ENCODE measurements at regions not wholly inside any gene's neighbourhood (a gene's known extent, or its start where the extent isn't known, plus 50 kb on each side); places are given as distances from the start of the nearest gene placed in this dataset.
A peak's percentile ranks its signal among the peaks of the same experiment; 100 is the strongest.

- Mint-ChIP-seq H3K9me3 (ENCODE audit: low read depth) (peaks cover 10% of the 10 kb centered on the region), H3K27ac (ENCODE audit: unreplicated experiment) (no peak overlapping the region), H3K27me3 (ENCODE audit: low read depth) (no peaks in the 10 kb centered on the region), H3K4me1 (ENCODE audit: low read depth) (peaks cover 8% of the 10 kb centered on the region), H3K4me3 (ENCODE audit: unreplicated experiment) (no peak overlapping the region), H3K36me3 (ENCODE audit: low read depth) (no peaks in the 10 kb centered on the region)
- no peak for DNase-seq (ENCODE audit: low spot score)
- TF ChIP-seq, protein P1, sequence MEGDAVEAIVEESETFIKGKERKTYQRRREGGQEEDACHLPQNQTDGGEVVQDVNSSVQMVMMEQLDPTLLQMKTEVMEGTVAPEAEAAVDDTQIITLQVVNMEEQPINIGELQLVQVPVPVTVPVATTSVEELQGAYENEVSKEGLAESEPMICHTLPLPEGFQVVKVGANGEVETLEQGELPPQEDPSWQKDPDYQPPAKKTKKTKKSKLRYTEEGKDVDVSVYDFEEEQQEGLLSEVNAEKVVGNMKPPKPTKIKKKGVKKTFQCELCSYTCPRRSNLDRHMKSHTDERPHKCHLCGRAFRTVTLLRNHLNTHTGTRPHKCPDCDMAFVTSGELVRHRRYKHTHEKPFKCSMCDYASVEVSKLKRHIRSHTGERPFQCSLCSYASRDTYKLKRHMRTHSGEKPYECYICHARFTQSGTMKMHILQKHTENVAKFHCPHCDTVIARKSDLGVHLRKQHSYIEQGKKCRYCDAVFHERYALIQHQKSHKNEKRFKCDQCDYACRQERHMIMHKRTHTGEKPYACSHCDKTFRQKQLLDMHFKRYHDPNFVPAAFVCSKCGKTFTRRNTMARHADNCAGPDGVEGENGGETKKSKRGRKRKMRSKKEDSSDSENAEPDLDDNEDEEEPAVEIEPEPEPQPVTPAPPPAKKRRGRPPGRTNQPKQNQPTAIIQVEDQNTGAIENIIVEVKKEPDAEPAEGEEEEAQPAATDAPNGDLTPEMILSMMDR (IDR thresholded peaks at IDR 0.05), result no peak
Observed at GRCh38 chr5:175252234-175252805, 191.7 kb downstream of the DRD1 start.

- Mint-ChIP-seq H3K4me1 (ENCODE audit: low read depth) (peaks cover 22% of the 10 kb centered on the region), H3K36me3 (ENCODE audit: low read depth) (no peaks in the 10 kb centered on the region), H3K4me3 (ENCODE audit: unreplicated experiment) (no peak overlapping the region), H3K9me3 (ENCODE audit: low read depth) (peaks cover 18% of the 10 kb centered on the region), H3K27me3 (ENCODE audit: low read depth) (no peaks in the 10 kb centered on the region), H3K27ac (ENCODE audit: unreplicated experiment) (no peak overlapping the region)
- TF ChIP-seq, protein P1 (IDR thresholded peaks at IDR 0.05), result no peak
- DNase-seq (ENCODE audit: low spot score), result no peak
Observed at GRCh38 chr5:175250426-175250825, 193.6 kb downstream of the DRD1 start.

GRCh38 chr5:175248416-175248905 is 195.5 kb downstream of the DRD1 start:
- no peak overlapping the region for H3K4me3 Mint-ChIP-seq (ENCODE audit: unreplicated experiment)
- H3K4me1 Mint-ChIP-seq (ENCODE audit: low read depth), result peaks cover 14% of the 10 kb centered on the region
- H3K27ac Mint-ChIP-seq (ENCODE audit: unreplicated experiment), result no peak overlapping the region
- no peaks in the 10 kb centered on the region for H3K27me3 Mint-ChIP-seq (ENCODE audit: low read depth)
- DNase-seq (ENCODE audit: low spot score), result no peak
- H3K9me3 Mint-ChIP-seq (ENCODE audit: low read depth), result peaks cover 15% of the 10 kb centered on the region
- no peaks in the 10 kb centered on the region for H3K36me3 Mint-ChIP-seq (ENCODE audit: low read depth)
- TF ChIP-seq, protein P1 (IDR thresholded peaks at IDR 0.05), result no peak

GRCh38 chr5:175246889-175247520 is 197.0 kb downstream of the DRD1 start:
- Mint-ChIP-seq H3K9me3 (ENCODE audit: low read depth) (peaks cover 15% of the 10 kb centered on the region), H3K36me3 (ENCODE audit: low read depth) (no peaks in the 10 kb centered on the region), H3K4me1 (ENCODE audit: low read depth) (peaks cover 14% of the 10 kb centered on the region), H3K27ac (ENCODE audit: unreplicated experiment) (peak overlapping the region; percentile 50), H3K4me3 (ENCODE audit: unreplicated experiment) (no peak overlapping the region), H3K27me3 (ENCODE audit: low read depth) (no peaks in the 10 kb centered on the region)
- TF ChIP-seq, protein P1 (IDR thresholded peaks at IDR 0.05), result no peak
- DNase-seq (ENCODE audit: low spot score), result no peak

GRCh38 chr5:175246242-175246888 is 197.6 kb downstream of the DRD1 start:
- Mint-ChIP-seq H3K4me1 (ENCODE audit: low read depth) (peaks cover 14% of the 10 kb centered on the region), H3K4me3 (ENCODE audit: unreplicated experiment) (no peak overlapping the region), H3K27ac (ENCODE audit: unreplicated experiment) (peak overlapping the region; percentile 50), H3K36me3 (ENCODE audit: low read depth) (no peaks in the 10 kb centered on the region), H3K27me3 (ENCODE audit: low read depth) (no peaks in the 10 kb centered on the region), H3K9me3 (ENCODE audit: low read depth) (peaks cover 15% of the 10 kb centered on the region)
- TF ChIP-seq, protein P1 (IDR thresholded peaks at IDR 0.05), result no peak
- DNase-seq (ENCODE audit: low spot score), result no peak
